HEK293 (cell line): ENCODE measurements at regions not wholly inside any gene's neighbourhood (a gene's known extent, or its start where the extent isn't known, plus 50 kb on each side); places are given as distances from the start of the nearest gene placed in this dataset.

ENCODE experiments used
- CTCF ChIP-seq: fragments of 450-650 bp; formaldehyde crosslinking; IDR thresholded peaks from 2 replicates; pipeline ENCODE4 v1.5.1; 2016; ENCODE audit warnings: missing biosample characterization, missing genetic modification characterization
- REST ChIP-seq: fragments of 450-650 bp; formaldehyde crosslinking; IDR thresholded peaks from 2 replicates; pipeline ENCODE4 v1.5.1; 2016; ENCODE audit warnings: missing biosample characterization, missing genetic modification characterization
- SETDB1 ChIP-seq: IDR thresholded peaks from one replicate; pipeline ENCODE4 v1.6.1; 2017; ENCODE audit warnings: mild to moderate bottlenecking, low read length, moderate library complexity, mixed read lengths; ENCODE audit not compliant: insufficient read length
- ZNF133 ChIP-seq: fragments of 450-650 bp; formaldehyde crosslinking; IDR thresholded peaks from 2 replicates; pipeline ENCODE4 v1.5.1; 2016; ENCODE audit warnings: missing biosample characterization, missing genetic modification characterization
- ZNF473 ChIP-seq: fragments of 450-650 bp; formaldehyde crosslinking; IDR thresholded peaks from 2 replicates; pipeline ENCODE4 v1.5.1; 2017; ENCODE audit warnings: missing biosample characterization, missing genetic modification characterization

DNA sequence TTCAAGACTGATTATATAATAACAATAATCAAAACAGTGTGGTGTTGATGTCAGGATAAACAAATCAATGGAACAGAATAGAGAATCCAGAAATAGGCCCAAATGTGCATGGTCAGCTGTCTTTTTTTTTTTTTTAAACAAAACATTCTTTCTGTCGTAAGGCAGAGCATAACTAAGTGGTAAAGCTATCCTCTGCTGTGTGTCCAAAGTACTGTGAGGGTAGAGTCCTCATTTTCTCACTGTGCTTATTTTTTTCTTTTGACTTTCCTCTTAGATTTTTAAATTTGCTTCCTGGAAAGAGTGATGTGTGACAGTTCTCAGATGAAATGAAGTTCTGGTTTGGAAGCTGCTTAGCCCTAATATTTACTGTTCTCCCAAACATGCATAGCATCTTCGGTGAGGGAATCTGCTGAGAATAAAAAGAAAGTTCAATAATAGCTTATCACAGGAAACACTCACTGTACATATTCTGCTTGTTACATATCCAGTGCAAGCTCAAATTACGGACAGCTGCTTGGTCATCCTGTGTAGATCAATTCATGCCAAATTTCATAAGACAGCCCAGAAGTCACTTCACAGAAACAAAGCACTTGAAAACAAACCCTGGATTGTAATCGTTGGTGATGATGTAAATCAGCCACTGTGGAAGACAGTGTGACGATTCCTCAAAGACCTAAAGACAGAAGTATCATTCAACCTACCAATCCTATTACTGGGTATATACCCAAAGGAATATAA, 423.9 kb downstream of the NEBL start:
- TF ChIP-seq CTCF (no peak), ZNF133 (tag by site-specific recombination) (no peak), SETDB1 (no peak), ZNF473 (tag by site-specific recombination) (no peak), REST (no peak)
